SH-SY5Y (cell line): ENCODE measurements at regions not wholly inside any gene's neighbourhood (a gene's known extent, or its start where the extent isn't known, plus 50 kb on each side); places are given as distances from the start of the nearest gene placed in this dataset.

Experiments
- GATA2 ChIP-seq: IDR thresholded peaks from 2 replicates; pipeline ENCODE4 v1.6.1; 2011; ENCODE audit warnings: mild to moderate bottlenecking, low read depth, low read length
- GATA3 ChIP-seq: IDR thresholded peaks from 2 replicates; pipeline ENCODE4 v1.6.1; 2011; ENCODE audit warnings: low read depth, mild to moderate bottlenecking, low read length, moderate library complexity

DNA sequence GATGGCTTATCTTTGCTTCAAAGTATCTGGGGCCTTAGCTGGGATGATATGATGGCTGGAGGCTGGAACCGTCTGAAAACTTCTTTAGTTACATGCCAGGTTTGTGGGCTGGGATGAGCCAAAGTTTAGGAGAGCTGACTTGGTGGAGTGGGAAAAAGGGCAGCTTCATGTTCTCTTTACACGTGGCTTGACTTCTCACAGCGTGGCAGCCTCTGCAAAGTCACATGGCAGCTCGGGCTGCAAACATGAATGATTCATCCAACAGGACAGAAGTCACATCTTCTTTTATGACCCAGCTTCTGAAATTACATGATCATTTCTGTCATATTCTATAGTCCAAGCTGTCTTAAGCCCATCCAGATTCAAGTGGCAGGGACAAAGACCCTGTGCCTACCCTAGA is 176.0 kb downstream of the OLFM4 start:
- TF ChIP-seq GATA2 (no peak), GATA3 (no peak)
